WTC11 (cell line): ENCODE measurements at regions not wholly inside any gene's neighbourhood (a gene's known extent, or its start where the extent isn't known, plus 50 kb on each side); places are given as distances from the start of the nearest gene placed in this dataset.

Experiments
- ATAC-seq: fragments of 200-7000 bp; cut with Tn5 transposase; 2 replicates; pipeline ENCODE4 v1.10.0; 2021; ENCODE audit warnings: mild to moderate bottlenecking, moderate library complexity
- CTCF ChIA-PET: fragments of 300-600 bp; sonication (Branson Sonifier 250); formaldehyde crosslinking; loops from one replicate; lab custom pipeline; 2021; ENCODE audit warnings: antibody characterized with exemption; lab: Charles Lee
- POLR2A ChIA-PET: fragments of 350-600 bp; sonication (Branson Sonifier 250); formaldehyde crosslinking; loops from one replicate; lab custom pipeline; 2021; ENCODE audit warnings: antibody characterized with exemption; lab: Charles Lee
- DNase-seq: peaks from one replicate; pipeline ENCODE4 v3.0.0; 2021; ENCODE audit warnings: low spot score
- H3K27ac Mint-ChIP-seq: 2 replicates; pipeline ENCODE4 v1.8.0; 2021; ENCODE audit warnings: mixed read lengths
- H3K27me3 Mint-ChIP-seq: 2 replicates; pipeline ENCODE4 v1.8.0; 2021; ENCODE audit warnings: low read depth, mild to moderate bottlenecking, moderate library complexity, mixed read lengths
- H3K36me3 Mint-ChIP-seq: 2 replicates; pipeline ENCODE4 v1.8.0; 2021; ENCODE audit warnings: mixed read lengths
- H3K4me1 Mint-ChIP-seq: 2 replicates; pipeline ENCODE4 v1.8.0; 2022; ENCODE audit warnings: mixed read lengths
- H3K4me3 Mint-ChIP-seq: 2 replicates; pipeline ENCODE4 v1.8.0; 2021; ENCODE audit warnings: mild to moderate bottlenecking, moderate library complexity, mixed read lengths
- H3K9me3 Mint-ChIP-seq: 2 replicates; pipeline ENCODE4 v1.8.0; 2021; ENCODE audit warnings: mixed read lengths
- AFF4 ChIP-seq: sonication (generic); formaldehyde crosslinking; IDR thresholded peaks from 2 replicates; pipeline ENCODE4 v1.8.1; 2023; ENCODE audit warnings: mild to moderate bottlenecking, missing genetic modification reagents, borderline replicate concordance
- ATF2 ChIP-seq: sonication (generic); formaldehyde crosslinking; IDR thresholded peaks from 2 replicates; pipeline ENCODE4 v1.8.1; 2022; ENCODE audit warnings: low read depth, missing genetic modification reagents, borderline replicate concordance
- CREB1 ChIP-seq: sonication (generic); formaldehyde crosslinking; IDR thresholded peaks from 2 replicates; pipeline ENCODE4 v1.8.0; 2023; ENCODE audit warnings: mild to moderate bottlenecking, missing genetic modification reagents
- ETV6 ChIP-seq: sonication (generic); formaldehyde crosslinking; IDR thresholded peaks from 2 replicates; pipeline ENCODE4 v1.8.1; 2022; ENCODE audit warnings: mild to moderate bottlenecking, missing genetic modification reagents
- FOXJ3 ChIP-seq: sonication (generic); formaldehyde crosslinking; IDR thresholded peaks from 2 replicates; pipeline ENCODE4 v1.9.0; 2021; ENCODE audit warnings: missing genetic modification reagents, mild to moderate bottlenecking, borderline replicate concordance
- HMGA2 ChIP-seq: fragments of 250-450 bp; sonication (Bioruptor Pico); IDR thresholded peaks from 2 replicates; pipeline ENCODE4 v1.4.0; 2021; ENCODE audit warnings: mild to moderate bottlenecking, moderate library complexity
- OVOL2 ChIP-seq: fragments of 250-450 bp; sonication (Bioruptor Pico); IDR thresholded peaks from 2 replicates; pipeline ENCODE4 v1.9.0; 2021; ENCODE audit warnings: mild to moderate bottlenecking, borderline replicate concordance
- SOX15 ChIP-seq: fragments of 250-450 bp; sonication (Bioruptor Pico); IDR thresholded peaks from 2 replicates; pipeline ENCODE4 v1.9.0; 2021; ENCODE audit warnings: mild to moderate bottlenecking
- SP1 ChIP-seq: sonication (generic); formaldehyde crosslinking; conservative IDR thresholded peaks from 2 replicates; pipeline ENCODE4 v1.8.1; 2022; ENCODE audit warnings: missing genetic modification reagents
- TCF7 ChIP-seq: sonication (generic); formaldehyde crosslinking; IDR thresholded peaks from 2 replicates; pipeline ENCODE4 v1.8.0; 2022; ENCODE audit warnings: mild to moderate bottlenecking, low read depth, missing genetic modification reagents, moderate library complexity
- TEAD4 ChIP-seq: sonication (generic); formaldehyde crosslinking; IDR thresholded peaks from 2 replicates; pipeline ENCODE4 v1.8.0; 2022; ENCODE audit warnings: mild to moderate bottlenecking, missing genetic modification reagents
- ZNF121 ChIP-seq: sonication (generic); formaldehyde crosslinking; IDR thresholded peaks from 2 replicates; pipeline ENCODE4 v1.8.0; 2023; ENCODE audit warnings: missing genetic modification reagents
- ZNF396 ChIP-seq: fragments of 250-450 bp; sonication (Bioruptor Pico); IDR thresholded peaks from 2 replicates; pipeline ENCODE4 v1.8.0; 2021; ENCODE audit warnings: mild to moderate bottlenecking, moderate library complexity, borderline replicate concordance
- ZNF532 ChIP-seq: fragments of 250-450 bp; sonication (Bioruptor Pico); IDR thresholded peaks from 2 replicates; pipeline ENCODE4 v1.9.0; 2021; ENCODE audit warnings: mild to moderate bottlenecking, borderline replicate concordance
- TF ChIP-seq, protein P1 (sequence below): fragments of 200-600 bp; IDR thresholded peaks from 2 replicates; pipeline ENCODE4 v1.8.0; 2022; ENCODE audit warnings: antibody characterized with exemption
- TF ChIP-seq, protein P2 (sequence below): sonication (generic); formaldehyde crosslinking; IDR thresholded peaks from 2 replicates; pipeline ENCODE4 v1.8.1; 2023; ENCODE audit warnings: mild to moderate bottlenecking, missing genetic modification reagents, moderate library complexity
- TF ChIP-seq, protein P3 (sequence below): sonication (generic); formaldehyde crosslinking; IDR thresholded peaks from 2 replicates; pipeline ENCODE4 v1.8.1; 2023; ENCODE audit warnings: mild to moderate bottlenecking, missing genetic modification reagents, moderate library complexity

DNA sequence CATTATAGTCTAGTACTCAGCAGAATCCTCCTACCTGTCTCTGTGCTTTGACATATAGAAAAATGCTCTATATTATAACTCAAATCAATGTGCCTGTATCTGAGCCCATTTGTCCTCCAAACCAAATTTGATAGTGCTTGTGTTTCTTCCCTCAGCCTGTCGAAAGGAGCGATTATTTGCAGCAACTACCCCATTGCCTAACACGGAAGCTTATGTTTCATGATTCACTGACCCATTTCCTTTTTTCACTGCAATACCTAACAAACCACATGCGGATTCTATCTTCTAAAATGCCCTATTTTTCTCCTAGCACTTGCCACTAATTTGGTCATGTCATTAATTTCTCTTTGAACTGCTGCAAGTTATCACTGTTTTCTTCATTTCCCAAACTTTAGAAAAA is 1220.6 kb upstream of the CADM2 start:
- Mint-ChIP-seq H3K4me3 (no peak overlapping the region), H3K9me3 (no peaks in the 10 kb centered on the region), H3K27me3 (no peaks in the 10 kb centered on the region), H3K36me3 (no peaks in the 10 kb centered on the region), H3K27ac (no peak overlapping the region), H3K4me1 (no peaks in the 10 kb centered on the region)
- ChIA-PET CTCF (no interaction called here), POLR2A (no interaction called here)
- no peak for DNase-seq
- TF ChIP-seq HMGA2 (CRISPR knock-in tag) (no peak), SOX15 (CRISPR knock-in tag) (no peak), FOXJ3 (CRISPR knock-in tag) (no peak), OVOL2 (CRISPR knock-in tag) (no peak)
- TF ChIP-seq, protein P1, sequence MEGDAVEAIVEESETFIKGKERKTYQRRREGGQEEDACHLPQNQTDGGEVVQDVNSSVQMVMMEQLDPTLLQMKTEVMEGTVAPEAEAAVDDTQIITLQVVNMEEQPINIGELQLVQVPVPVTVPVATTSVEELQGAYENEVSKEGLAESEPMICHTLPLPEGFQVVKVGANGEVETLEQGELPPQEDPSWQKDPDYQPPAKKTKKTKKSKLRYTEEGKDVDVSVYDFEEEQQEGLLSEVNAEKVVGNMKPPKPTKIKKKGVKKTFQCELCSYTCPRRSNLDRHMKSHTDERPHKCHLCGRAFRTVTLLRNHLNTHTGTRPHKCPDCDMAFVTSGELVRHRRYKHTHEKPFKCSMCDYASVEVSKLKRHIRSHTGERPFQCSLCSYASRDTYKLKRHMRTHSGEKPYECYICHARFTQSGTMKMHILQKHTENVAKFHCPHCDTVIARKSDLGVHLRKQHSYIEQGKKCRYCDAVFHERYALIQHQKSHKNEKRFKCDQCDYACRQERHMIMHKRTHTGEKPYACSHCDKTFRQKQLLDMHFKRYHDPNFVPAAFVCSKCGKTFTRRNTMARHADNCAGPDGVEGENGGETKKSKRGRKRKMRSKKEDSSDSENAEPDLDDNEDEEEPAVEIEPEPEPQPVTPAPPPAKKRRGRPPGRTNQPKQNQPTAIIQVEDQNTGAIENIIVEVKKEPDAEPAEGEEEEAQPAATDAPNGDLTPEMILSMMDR = no peak
- ATAC-seq = no peak

DNA sequence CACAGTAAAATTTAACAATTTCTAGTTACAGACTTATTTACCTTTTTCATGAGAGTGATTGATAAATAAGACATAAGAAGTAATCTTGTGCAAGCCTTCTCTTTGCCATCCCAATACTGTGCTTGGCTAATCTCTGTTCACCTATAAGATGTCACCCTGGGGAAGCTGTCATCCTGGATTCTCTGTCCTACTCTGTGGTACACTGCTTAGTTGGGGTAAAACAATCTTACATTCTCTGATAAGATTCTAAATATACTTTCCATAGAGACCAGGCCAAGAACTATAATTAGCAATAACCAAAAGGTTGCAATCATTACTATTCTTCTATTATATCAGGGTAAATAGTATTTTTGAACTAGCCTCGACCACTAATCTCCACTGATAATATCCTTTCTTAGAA is 1218.3 kb upstream of the CADM2 start:
- ChIA-PET CTCF (no interaction called here), POLR2A (no interaction called here)
- Mint-ChIP-seq H3K9me3 (peaks cover 11% of the 10 kb centered on the region), H3K4me1 (no peaks in the 10 kb centered on the region), H3K4me3 (no peak overlapping the region), H3K27me3 (no peaks in the 10 kb centered on the region), H3K36me3 (no peaks in the 10 kb centered on the region), H3K27ac (no peak overlapping the region)
- TF ChIP-seq, protein P2, sequence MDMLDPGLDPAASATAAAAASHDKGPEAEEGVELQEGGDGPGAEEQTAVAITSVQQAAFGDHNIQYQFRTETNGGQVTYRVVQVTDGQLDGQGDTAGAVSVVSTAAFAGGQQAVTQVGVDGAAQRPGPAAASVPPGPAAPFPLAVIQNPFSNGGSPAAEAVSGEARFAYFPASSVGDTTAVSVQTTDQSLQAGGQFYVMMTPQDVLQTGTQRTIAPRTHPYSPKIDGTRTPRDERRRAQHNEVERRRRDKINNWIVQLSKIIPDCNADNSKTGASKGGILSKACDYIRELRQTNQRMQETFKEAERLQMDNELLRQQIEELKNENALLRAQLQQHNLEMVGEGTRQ (CRISPR knock-in tag) = no peak
- TF ChIP-seq ZNF396 (CRISPR knock-in tag) (no peak), CREB1 (CRISPR knock-in tag) (no peak), AFF4 (no peak), ATF2 (no peak), ETV6 (no peak), TEAD4 (CRISPR knock-in tag) (no peak)
- no peak for DNase-seq
- no peak for ATAC-seq

DNA sequence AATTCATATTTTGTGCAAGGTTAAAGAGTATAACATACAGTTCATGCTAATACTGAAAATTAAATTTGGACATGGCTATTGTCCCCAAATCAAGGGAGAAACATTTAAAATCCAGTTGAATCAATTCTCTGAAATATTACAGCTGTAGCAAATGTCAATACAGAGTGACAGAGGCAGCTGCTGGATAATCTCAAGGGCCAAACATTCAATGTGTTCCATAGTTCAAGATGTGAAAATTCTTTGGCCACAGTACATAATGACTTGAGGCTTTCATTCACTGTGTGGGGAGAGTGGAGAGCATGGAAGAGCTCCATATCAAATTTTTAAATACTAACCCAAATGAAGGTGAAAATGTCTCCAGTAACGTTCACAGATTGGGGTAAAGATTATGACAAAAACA is 1192.8 kb upstream of the CADM2 start:
- ATAC-seq = no peak
- CTCF ChIA-PET = no interaction called here
- Mint-ChIP-seq H3K27me3 (no peaks in the 10 kb centered on the region), H3K9me3 (no peaks in the 10 kb centered on the region), H3K27ac (no peak overlapping the region), H3K4me3 (no peak overlapping the region), H3K4me1 (no peaks in the 10 kb centered on the region), H3K36me3 (no peaks in the 10 kb centered on the region)
- no peak for TF ChIP-seq SP1
- no peak for TF ChIP-seq ZNF121 (CRISPR knock-in tag)
- TF ChIP-seq ZNF532 (CRISPR knock-in tag) = no peak
- no peak for TF ChIP-seq TEAD4 (CRISPR knock-in tag)
- TF ChIP-seq, protein P3, sequence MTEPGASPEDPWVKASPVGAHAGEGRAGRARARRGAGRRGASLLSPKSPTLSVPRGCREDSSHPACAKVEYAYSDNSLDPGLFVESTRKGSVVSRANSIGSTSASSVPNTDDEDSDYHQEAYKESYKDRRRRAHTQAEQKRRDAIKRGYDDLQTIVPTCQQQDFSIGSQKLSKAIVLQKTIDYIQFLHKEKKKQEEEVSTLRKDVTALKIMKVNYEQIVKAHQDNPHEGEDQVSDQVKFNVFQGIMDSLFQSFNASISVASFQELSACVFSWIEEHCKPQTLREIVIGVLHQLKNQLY (CRISPR knock-in tag) = no peak
- TF ChIP-seq TCF7 (CRISPR knock-in tag) = no peak
- DNase-seq = no peak
- POLR2A ChIA-PET = no interaction called here
